PFSK-1 (cell line): ENCODE measurements at regions not wholly inside any gene's neighbourhood (a gene's known extent, or its start where the extent isn't known, plus 50 kb on each side); places are given as distances from the start of the nearest gene placed in this dataset.

Experiments used
- FOXP2 ChIP-seq: optimal IDR thresholded peaks from 2 replicates; pipeline ENCODE3; 2011; ENCODE audit warnings: borderline replicate concordance, control low read depth, inconsistent platforms; ENCODE audit not compliant: insufficient read depth; ENCODE audit errors: extremely low read length, extremely low read depth
- POLR2AphosphoS5 ChIP-seq: IDR thresholded peaks from 2 replicates; pipeline ENCODE4 v1.6.1; 2012; ENCODE audit warnings: low read depth, mild to moderate bottlenecking, control low read depth, low read length, moderate library complexity
- SIN3A ChIP-seq: IDR thresholded peaks from 2 replicates; pipeline ENCODE4 v1.6.1; 2012; ENCODE audit warnings: mild to moderate bottlenecking, low read length, moderate library complexity, borderline replicate concordance; ENCODE audit not compliant: insufficient read depth
- TAF1 ChIP-seq: IDR thresholded peaks from 2 replicates; pipeline ENCODE4 v1.6.1; 2012; ENCODE audit warnings: low read length, control low read depth, borderline replicate concordance; ENCODE audit not compliant: insufficient read depth
- TF ChIP-seq, protein P1 (sequence below), 2 experiments: IDR thresholded peaks; 2 replicates each; pipeline versions ENCODE4 v1.6.1 to v1.8.0; 2011 to 2012; ENCODE audit warnings: low read depth in 2 of 2, low read length in 2 of 2, control low read depth in 1 of 2, inconsistent platforms in 1 of 2, mild to moderate bottlenecking in 1 of 2, moderate library complexity in 1 of 2; ENCODE audit not compliant: insufficient read depth in 1 of 2

DNA sequence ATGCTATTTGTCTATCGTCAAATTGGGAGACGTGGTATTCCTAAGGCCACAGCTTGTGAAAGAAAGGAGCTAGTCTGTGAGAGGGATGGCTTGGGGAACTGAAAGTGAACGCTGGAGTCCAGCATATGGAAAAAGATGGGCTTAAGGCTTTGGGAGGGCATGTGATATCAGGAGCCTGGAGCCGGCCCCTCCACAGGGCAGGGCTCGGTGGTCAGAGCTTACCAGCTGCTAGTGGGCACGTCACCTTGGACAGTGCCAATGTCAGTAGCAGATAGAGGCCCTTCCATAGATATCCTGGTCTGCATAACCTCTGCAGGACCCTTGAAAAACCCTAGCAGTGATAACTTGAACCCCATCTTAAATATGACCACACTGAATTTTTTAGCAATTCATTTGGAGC is 259.1 kb upstream of the RAB6C start:
- TF ChIP-seq SIN3A (no peak), POLR2AphosphoS5 (no peak), TAF1 (no peak), FOXP2 (no peak)
- TF ChIP-seq, protein P1, sequence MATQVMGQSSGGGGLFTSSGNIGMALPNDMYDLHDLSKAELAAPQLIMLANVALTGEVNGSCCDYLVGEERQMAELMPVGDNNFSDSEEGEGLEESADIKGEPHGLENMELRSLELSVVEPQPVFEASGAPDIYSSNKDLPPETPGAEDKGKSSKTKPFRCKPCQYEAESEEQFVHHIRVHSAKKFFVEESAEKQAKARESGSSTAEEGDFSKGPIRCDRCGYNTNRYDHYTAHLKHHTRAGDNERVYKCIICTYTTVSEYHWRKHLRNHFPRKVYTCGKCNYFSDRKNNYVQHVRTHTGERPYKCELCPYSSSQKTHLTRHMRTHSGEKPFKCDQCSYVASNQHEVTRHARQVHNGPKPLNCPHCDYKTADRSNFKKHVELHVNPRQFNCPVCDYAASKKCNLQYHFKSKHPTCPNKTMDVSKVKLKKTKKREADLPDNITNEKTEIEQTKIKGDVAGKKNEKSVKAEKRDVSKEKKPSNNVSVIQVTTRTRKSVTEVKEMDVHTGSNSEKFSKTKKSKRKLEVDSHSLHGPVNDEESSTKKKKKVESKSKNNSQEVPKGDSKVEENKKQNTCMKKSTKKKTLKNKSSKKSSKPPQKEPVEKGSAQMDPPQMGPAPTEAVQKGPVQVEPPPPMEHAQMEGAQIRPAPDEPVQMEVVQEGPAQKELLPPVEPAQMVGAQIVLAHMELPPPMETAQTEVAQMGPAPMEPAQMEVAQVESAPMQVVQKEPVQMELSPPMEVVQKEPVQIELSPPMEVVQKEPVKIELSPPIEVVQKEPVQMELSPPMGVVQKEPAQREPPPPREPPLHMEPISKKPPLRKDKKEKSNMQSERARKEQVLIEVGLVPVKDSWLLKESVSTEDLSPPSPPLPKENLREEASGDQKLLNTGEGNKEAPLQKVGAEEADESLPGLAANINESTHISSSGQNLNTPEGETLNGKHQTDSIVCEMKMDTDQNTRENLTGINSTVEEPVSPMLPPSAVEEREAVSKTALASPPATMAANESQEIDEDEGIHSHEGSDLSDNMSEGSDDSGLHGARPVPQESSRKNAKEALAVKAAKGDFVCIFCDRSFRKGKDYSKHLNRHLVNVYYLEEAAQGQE (IDR thresholded peaks at IDR 0.05; ENCODE audit: insufficient read depth in 1 of 2, low read depth in 2 of 2, low read length in 2 of 2), result no peak

DNA sequence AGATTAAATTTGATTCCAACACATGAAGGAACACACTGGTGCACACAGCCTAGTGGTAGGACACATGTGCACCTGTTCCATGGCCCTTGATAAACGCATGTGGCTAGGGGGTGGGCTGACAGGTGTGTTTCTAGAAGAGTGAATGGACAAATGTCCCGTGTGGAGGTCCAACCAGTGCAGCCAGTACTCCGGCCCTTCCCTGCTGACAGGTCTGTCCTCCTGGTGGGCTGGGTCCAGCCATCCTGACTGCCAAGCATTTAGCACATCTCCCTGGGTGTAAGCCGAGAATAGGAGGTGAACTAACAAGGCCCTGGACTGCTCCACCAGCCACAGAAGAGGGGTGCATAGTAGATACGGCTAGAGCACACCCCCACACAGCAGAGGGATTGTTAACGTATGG is 258.7 kb upstream of the RAB6C start:
- TF ChIP-seq SIN3A, result no peak
- no peak for TF ChIP-seq POLR2AphosphoS5
- no peak for TF ChIP-seq FOXP2
- no peak for TF ChIP-seq TAF1
- TF ChIP-seq, protein P1 (IDR thresholded peaks at IDR 0.05; ENCODE audit: insufficient read depth in 1 of 2, low read depth in 2 of 2, low read length in 2 of 2), result no peak

- no peak for TF ChIP-seq SIN3A
- TF ChIP-seq TAF1, result no peak
- TF ChIP-seq, protein P1 (IDR thresholded peaks at IDR 0.05; ENCODE audit: insufficient read depth in 1 of 2, low read depth in 2 of 2, low read length in 2 of 2), result no peak
- no peak for TF ChIP-seq POLR2AphosphoS5
- TF ChIP-seq FOXP2, result no peak
Observed at GRCh38 chr2:129721236-129721635, 258.2 kb upstream of the RAB6C start.

- TF ChIP-seq TAF1 (no peak), POLR2AphosphoS5 (no peak), SIN3A (no peak), FOXP2 (no peak)
- TF ChIP-seq, protein P1 (IDR thresholded peaks at IDR 0.05; ENCODE audit: insufficient read depth in 1 of 2, low read depth in 2 of 2, low read length in 2 of 2), result no peak
Observed at GRCh38 chr2:129721846-129722245, 257.6 kb upstream of the RAB6C start.

DNA sequence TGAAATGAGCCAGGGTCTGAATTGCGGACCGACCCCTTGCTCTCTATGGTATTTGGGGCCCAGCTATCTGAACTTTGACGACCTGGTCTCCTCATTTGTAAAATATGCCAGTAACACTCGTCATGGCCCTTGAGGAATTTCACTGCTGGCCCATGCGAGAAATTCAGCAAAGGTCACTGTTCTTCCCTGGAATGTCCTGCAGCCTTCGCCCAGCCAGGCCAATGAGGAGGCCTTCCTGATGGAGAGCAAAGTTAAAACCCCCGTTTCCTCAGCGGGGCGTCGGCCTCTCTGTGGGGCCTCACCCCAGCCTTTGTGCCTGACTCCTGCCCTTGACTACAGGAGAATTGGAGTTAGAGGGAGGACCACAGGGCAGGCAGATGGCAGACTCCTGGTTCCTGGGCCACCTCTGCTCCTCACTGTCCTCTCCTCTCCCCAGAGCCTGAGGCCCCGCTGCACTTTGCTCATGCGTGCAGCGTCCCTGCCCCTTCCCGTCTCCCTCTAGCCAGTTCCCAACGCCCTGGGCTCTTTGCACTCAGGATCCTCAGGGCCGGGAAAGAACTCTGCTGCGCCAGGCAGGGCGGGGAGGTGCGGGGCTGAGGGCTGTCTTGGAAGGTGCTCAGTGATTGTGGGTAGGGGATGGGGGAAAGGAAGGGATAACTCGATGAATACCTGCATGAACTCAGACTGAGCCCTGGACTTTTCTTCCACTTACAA is 257.0 kb upstream of the RAB6C start:
- TF ChIP-seq FOXP2 (no peak), POLR2AphosphoS5 (no peak), TAF1 (no peak), SIN3A (no peak)
- TF ChIP-seq, protein P1 (IDR thresholded peaks at IDR 0.05; ENCODE audit: insufficient read depth in 1 of 2, low read depth in 2 of 2, low read length in 2 of 2), result no peak
